Heart left ventricle (tissue), 13 donors: ENCODE measurements at regions not wholly inside any gene's neighbourhood (a gene's known extent, or its start where the extent isn't known, plus 50 kb on each side); places are given as distances from the start of the nearest gene placed in this dataset.

Source experiments
- CTCF ChIP-seq, 12 donors: fragments of 200-600 bp; sonication (generic) in 4 of 12; IDR thresholded peaks; one replicate each; pipeline versions ENCODE4 v1.5.0 to v1.8.0; 2018 to 2022; ENCODE audit warnings: antibody characterized with exemption in 12 of 12, mild to moderate bottlenecking in 5 of 12
- POLR2A ChIP-seq, 2 donors: fragments of 450-650 bp; IDR thresholded peaks; one replicate each; pipeline ENCODE4 v1.6.1; 2017; ENCODE audit warnings: antibody characterized with exemption in 2 of 2, mild to moderate bottlenecking in 2 of 2, moderate library complexity in 2 of 2
- donor health status: ischemic (EF 13 %, LVEDD 7.1; RV severe dilation, severe dysfunction).
- donor health status: DM: no; HTN: yes; CAD: no.
- donor health status: DM: no; HTN: no; CAD: no.
- donor health status: ischemic (EF 25% LVEDD 6.9; RV normal size, moderate dysfunction).
- donor health status: ischemic (EF 25% LVEDD 5.7; RV mildly dilated, moderate dysfunction).
- donor health status: ischemic (EF 35%, LVEDD 5.7; RV mildly dilated, moderate dysfunction).
- donor health status: nonischemic (EF 11% LVEDD 7.7; RV severe dilation, severe dysfunction).
- donor health status: DM: yes; HTN: yes; CAD: no.
- donor health status: PGD.
- donor health status: ischemic (EF 29% LVEDD 5.4; RV normal size, mild dysfunction).
- donor health status: nonischemic (EF 23%, LVEDD 6.1; RV moderate dilation, normal function).

GRCh38 chr7:45242261-45242660 is 84.7 kb downstream of the RAMP3 start:
- no peak for TF ChIP-seq CTCF (IDR thresholded peaks at IDR 0.05)
- no peak for TF ChIP-seq POLR2A (IDR thresholded peaks at IDR 0.05)
